Stomach smooth muscle (tissue), 2 donors: ENCODE measurements at regions not wholly inside any gene's neighbourhood (a gene's known extent, or its start where the extent isn't known, plus 50 kb on each side); places are given as distances from the start of the nearest gene placed in this dataset.

Experiments
- H3K27ac ChIP-seq: one replicate; pipeline ENCODE4 v1.7.0; 2013; ENCODE audit warnings: mild to moderate bottlenecking, low read length, inconsistent platforms
- H3K27me3 ChIP-seq, 2 donors: one replicate each; pipeline ENCODE4 v1.7.0; 2013; ENCODE audit warnings: low read length in 2 of 2; ENCODE audit not compliant: insufficient read depth in 2 of 2, control insufficient read depth in 1 of 2
- H3K36me3 ChIP-seq, 2 donors: one replicate each; pipeline ENCODE4 v1.7.0; 2013; ENCODE audit warnings: low read length in 2 of 2; ENCODE audit not compliant: control insufficient read depth in 2 of 2, insufficient read depth in 2 of 2
- H3K4me1 ChIP-seq: one replicate; pipeline ENCODE4 v1.7.0; 2013; ENCODE audit warnings: low read length; ENCODE audit not compliant: control insufficient read depth, insufficient read depth
- H3K4me3 ChIP-seq, 2 donors: one replicate each; pipeline ENCODE4 v1.7.0; 2013; ENCODE audit warnings: low read length in 2 of 2
- H3K9ac ChIP-seq, 2 donors: one replicate each; pipeline ENCODE4 v1.7.0; 2013; ENCODE audit warnings: low read length in 2 of 2, mild to moderate bottlenecking in 1 of 2
- H3K9me3 ChIP-seq, 2 donors: one replicate each; pipeline ENCODE4 v1.7.0; 2013; ENCODE audit warnings: low read length in 2 of 2; ENCODE audit not compliant: control insufficient read depth in 2 of 2
- donor health status: healthy.
- donor health status: Pancreatic carcinoma.

GRCh38 chr14:94926176-94926575, 156.3 kb upstream of the GSC start:
- H3K36me3 ChIP-seq = no peaks in the 10 kb centered on the region
- no peaks in the 10 kb centered on the region for H3K27me3 ChIP-seq
- H3K9ac ChIP-seq = no peak overlapping the region
- no peak overlapping the region for H3K27ac ChIP-seq
- no peaks in the 10 kb centered on the region for H3K4me1 ChIP-seq
- H3K4me3 ChIP-seq = no peak overlapping the region
- no peaks in the 10 kb centered on the region for H3K9me3 ChIP-seq

- Histone ChIP-seq H3K27ac (no peak overlapping the region), H3K9me3 (no peaks in the 10 kb centered on the region), H3K4me3 (no peak overlapping the region), H3K9ac (no peak overlapping the region), H3K27me3 (no peaks in the 10 kb centered on the region), H3K4me1 (no peaks in the 10 kb centered on the region), H3K36me3 (no peaks in the 10 kb centered on the region)
Measured at GRCh38 chr14:94925416-94926173, 155.7 kb upstream of the GSC start.

- Histone ChIP-seq H3K27ac (no peak overlapping the region), H3K9ac (no peak overlapping the region), H3K27me3 (no peaks in the 10 kb centered on the region), H3K4me1 (no peaks in the 10 kb centered on the region), H3K36me3 (no peaks in the 10 kb centered on the region), H3K9me3 (no peaks in the 10 kb centered on the region), H3K4me3 (no peak overlapping the region)
Measured at GRCh38 chr14:94924189-94924588, 154.3 kb upstream of the GSC start.

- Histone ChIP-seq H3K4me1 (no peaks in the 10 kb centered on the region), H3K9me3 (no peaks in the 10 kb centered on the region), H3K36me3 (no peaks in the 10 kb centered on the region), H3K27me3 (no peaks in the 10 kb centered on the region), H3K4me3 (no peak overlapping the region), H3K9ac (no peak overlapping the region), H3K27ac (no peak overlapping the region)
Measured at GRCh38 chr14:94923786-94924185, 153.9 kb upstream of the GSC start.

GRCh38 chr14:94922595-94923239, 152.8 kb upstream of the GSC start:
- no peaks in the 10 kb centered on the region for H3K9me3 ChIP-seq
- no peak overlapping the region for H3K9ac ChIP-seq
- no peaks in the 10 kb centered on the region for H3K4me1 ChIP-seq
- H3K27me3 ChIP-seq = no peaks in the 10 kb centered on the region
- no peak overlapping the region for H3K27ac ChIP-seq
- no peak overlapping the region for H3K4me3 ChIP-seq
- H3K36me3 ChIP-seq = no peaks in the 10 kb centered on the region

- Histone ChIP-seq H3K4me3 (no peak overlapping the region), H3K9me3 (no peaks in the 10 kb centered on the region), H3K27me3 (no peaks in the 10 kb centered on the region), H3K27ac (no peak overlapping the region), H3K36me3 (no peaks in the 10 kb centered on the region), H3K4me1 (no peaks in the 10 kb centered on the region), H3K9ac (no peak overlapping the region)
Measured at GRCh38 chr14:94921882-94922585, 152.1 kb upstream of the GSC start.

- Histone ChIP-seq H3K27ac (no peak overlapping the region), H3K9ac (no peak overlapping the region)
Measured at GRCh38 chr14:94921456-94921855, 151.5 kb upstream of the GSC start.

GRCh38 chr14:94919896-94920295, 150.0 kb upstream of the GSC start:
- Histone ChIP-seq H3K27me3 (no peaks in the 10 kb centered on the region), H3K4me3 (no peak overlapping the region)

More at GRCh38 chr14:94921456-94921855, 151.5 kb upstream of the GSC start:
- H3K36me3 ChIP-seq = no peaks in the 10 kb centered on the region
- H3K9me3 ChIP-seq = no peaks in the 10 kb centered on the region
- no peaks in the 10 kb centered on the region for H3K4me1 ChIP-seq
- no peaks in the 10 kb centered on the region for H3K27me3 ChIP-seq
- no peak overlapping the region for H3K4me3 ChIP-seq

GRCh38 chr14:94918896-94919295, 149.0 kb upstream of the GSC start:
- Histone ChIP-seq H3K9me3 (no peaks in the 10 kb centered on the region), H3K27me3 (no peaks in the 10 kb centered on the region), H3K27ac (no peak overlapping the region), H3K4me1 (no peaks in the 10 kb centered on the region), H3K4me3 (no peak overlapping the region), H3K36me3 (no peaks in the 10 kb centered on the region), H3K9ac (no peak overlapping the region)

More at GRCh38 chr14:94919896-94920295, 150.0 kb upstream of the GSC start:
- no peak overlapping the region for H3K27ac ChIP-seq
- H3K9me3 ChIP-seq = no peaks in the 10 kb centered on the region
- H3K36me3 ChIP-seq = no peaks in the 10 kb centered on the region
- no peak overlapping the region for H3K9ac ChIP-seq
- no peaks in the 10 kb centered on the region for H3K4me1 ChIP-seq

GRCh38 chr14:94917041-94917600, 147.2 kb upstream of the GSC start:
- no peak overlapping the region for H3K4me3 ChIP-seq
- H3K4me1 ChIP-seq = no peaks in the 10 kb centered on the region
- no peaks in the 10 kb centered on the region for H3K27me3 ChIP-seq
- H3K9ac ChIP-seq = no peak overlapping the region
- no peak overlapping the region for H3K27ac ChIP-seq
- H3K36me3 ChIP-seq = no peaks in the 10 kb centered on the region
- H3K9me3 ChIP-seq = peaks cover 0 to 6% of the 10 kb centered on the region in 2 donors
